ENCODE measurements at regions not wholly inside any gene's neighbourhood (a gene's known extent, or its start where the extent isn't known, plus 50 kb on each side); places are given as distances from the start of the nearest gene placed in this dataset.

DNA sequence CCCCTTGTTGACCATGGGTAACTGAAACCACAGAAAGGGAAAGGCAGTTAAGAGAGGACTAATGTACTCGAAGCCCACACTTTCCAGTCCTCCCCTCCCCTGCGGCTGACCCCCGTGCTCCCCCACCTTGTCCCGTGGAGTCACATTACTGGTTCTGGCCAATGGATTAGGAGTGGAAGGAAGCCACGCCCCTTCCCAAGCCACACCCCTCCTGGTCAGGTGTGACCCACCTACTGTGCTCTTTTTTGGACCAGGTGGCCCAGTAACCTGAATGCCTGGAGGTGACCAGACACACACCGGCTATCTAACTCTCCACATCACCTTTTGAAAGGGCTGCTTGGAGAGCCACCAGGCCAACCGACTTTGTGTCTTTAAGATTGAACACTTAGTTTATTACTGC lies 109.3 kb upstream of the MSX1 start:
- TF ChIP-seq, protein P1, sequence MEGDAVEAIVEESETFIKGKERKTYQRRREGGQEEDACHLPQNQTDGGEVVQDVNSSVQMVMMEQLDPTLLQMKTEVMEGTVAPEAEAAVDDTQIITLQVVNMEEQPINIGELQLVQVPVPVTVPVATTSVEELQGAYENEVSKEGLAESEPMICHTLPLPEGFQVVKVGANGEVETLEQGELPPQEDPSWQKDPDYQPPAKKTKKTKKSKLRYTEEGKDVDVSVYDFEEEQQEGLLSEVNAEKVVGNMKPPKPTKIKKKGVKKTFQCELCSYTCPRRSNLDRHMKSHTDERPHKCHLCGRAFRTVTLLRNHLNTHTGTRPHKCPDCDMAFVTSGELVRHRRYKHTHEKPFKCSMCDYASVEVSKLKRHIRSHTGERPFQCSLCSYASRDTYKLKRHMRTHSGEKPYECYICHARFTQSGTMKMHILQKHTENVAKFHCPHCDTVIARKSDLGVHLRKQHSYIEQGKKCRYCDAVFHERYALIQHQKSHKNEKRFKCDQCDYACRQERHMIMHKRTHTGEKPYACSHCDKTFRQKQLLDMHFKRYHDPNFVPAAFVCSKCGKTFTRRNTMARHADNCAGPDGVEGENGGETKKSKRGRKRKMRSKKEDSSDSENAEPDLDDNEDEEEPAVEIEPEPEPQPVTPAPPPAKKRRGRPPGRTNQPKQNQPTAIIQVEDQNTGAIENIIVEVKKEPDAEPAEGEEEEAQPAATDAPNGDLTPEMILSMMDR (IDR thresholded peaks at IDR 0.05; ENCODE audit: unreplicated experiment), result no peak
- H3K27me3 Mint-ChIP-seq (ENCODE audit: unreplicated experiment), result peaks cover 1% of the 10 kb centered on the region
- peaks cover 12% of the 10 kb centered on the region for H3K9me3 Mint-ChIP-seq (ENCODE audit: unreplicated experiment)
- no peaks in the 10 kb centered on the region for H3K36me3 Mint-ChIP-seq (ENCODE audit: low read depth, unreplicated experiment)
- no peak overlapping the region for H3K27ac Mint-ChIP-seq (ENCODE audit: unreplicated experiment)
- no peak overlapping the region for H3K4me3 Mint-ChIP-seq (ENCODE audit: unreplicated experiment)
- H3K4me1 Mint-ChIP-seq (ENCODE audit: unreplicated experiment), result no peaks in the 10 kb centered on the region
- no peak for DNase-seq (ENCODE audit: low spot score)

DNA sequence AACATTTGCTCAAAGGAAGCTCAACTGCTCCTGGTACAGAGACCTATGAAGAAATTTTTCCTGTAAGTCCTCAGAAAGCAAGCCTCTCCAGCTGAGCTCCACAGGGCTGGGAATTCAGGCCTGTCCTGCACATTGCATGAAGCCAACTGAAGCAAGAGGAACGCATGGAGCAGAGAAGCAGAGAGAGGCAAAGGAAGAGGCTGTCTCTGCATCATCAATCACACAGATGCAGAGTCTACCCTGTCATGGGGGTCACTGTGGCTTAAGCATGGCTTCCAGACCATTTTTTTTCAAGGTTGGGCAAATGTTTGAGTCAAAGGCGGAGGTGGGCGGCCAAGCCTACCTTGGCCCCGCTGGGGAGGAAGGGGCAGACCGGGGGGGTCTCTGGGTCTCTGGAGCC lies 110.3 kb upstream of the MSX1 start:
- no peak overlapping the region for H3K4me3 Mint-ChIP-seq (ENCODE audit: unreplicated experiment)
- H3K27me3 Mint-ChIP-seq (ENCODE audit: unreplicated experiment), result peaks cover 1% of the 10 kb centered on the region
- no peaks in the 10 kb centered on the region for H3K36me3 Mint-ChIP-seq (ENCODE audit: low read depth, unreplicated experiment)
- DNase-seq (ENCODE audit: low spot score), result no peak
- H3K4me1 Mint-ChIP-seq (ENCODE audit: unreplicated experiment), result no peaks in the 10 kb centered on the region
- peaks cover 12% of the 10 kb centered on the region for H3K9me3 Mint-ChIP-seq (ENCODE audit: unreplicated experiment)
- TF ChIP-seq, protein P1 (IDR thresholded peaks at IDR 0.05; ENCODE audit: unreplicated experiment), result no peak
- no peak overlapping the region for H3K27ac Mint-ChIP-seq (ENCODE audit: unreplicated experiment)

DNA sequence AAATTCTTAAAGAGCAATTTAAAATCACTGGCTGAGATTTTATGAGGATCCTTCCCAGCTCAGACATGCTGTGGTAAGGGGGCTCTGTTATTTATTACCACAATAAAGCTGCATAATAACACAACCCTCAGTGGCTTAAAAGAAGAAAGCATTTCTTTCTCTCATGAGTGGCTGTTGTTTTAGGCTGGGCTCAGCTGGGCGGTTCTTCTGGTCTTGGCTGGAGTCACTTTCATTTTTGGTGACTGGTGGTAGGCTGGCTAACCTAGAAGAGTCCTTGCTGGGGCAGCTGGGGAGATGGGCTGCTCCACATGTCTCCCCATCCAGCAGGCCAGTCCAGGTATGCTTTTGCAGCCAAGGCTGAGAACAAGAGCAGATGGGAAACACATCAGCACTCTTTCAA lies 113.0 kb upstream of the MSX1 start:
- Mint-ChIP-seq H3K36me3 (ENCODE audit: low read depth, unreplicated experiment) (no peaks in the 10 kb centered on the region), H3K27me3 (ENCODE audit: unreplicated experiment) (peaks cover 1% of the 10 kb centered on the region), H3K9me3 (ENCODE audit: unreplicated experiment) (peaks cover 12% of the 10 kb centered on the region), H3K4me3 (ENCODE audit: unreplicated experiment) (no peak overlapping the region), H3K27ac (ENCODE audit: unreplicated experiment) (no peak overlapping the region), H3K4me1 (ENCODE audit: unreplicated experiment) (no peaks in the 10 kb centered on the region)
- TF ChIP-seq, protein P1 (IDR thresholded peaks at IDR 0.05; ENCODE audit: unreplicated experiment), result no peak
- no peak for DNase-seq (ENCODE audit: low spot score)

DNA sequence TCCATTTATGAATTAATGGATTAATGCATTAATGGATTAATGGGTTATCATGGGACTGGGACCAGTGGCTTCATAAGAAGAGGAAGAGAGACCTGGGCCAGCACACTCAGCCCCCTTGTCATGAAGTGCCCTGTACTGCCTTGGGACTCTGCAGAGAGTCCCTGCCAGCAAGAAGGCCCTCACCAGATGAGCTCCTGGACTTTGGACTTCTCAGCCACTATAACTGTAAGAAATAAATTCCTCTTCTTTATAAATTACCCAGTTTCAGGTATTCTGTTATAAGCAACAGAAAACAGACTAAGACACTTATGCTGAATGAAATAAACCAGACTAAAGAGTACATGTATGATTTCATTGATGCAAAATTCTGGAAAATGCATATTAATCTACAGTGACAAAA lies 119.4 kb upstream of the MSX1 start:
- Mint-ChIP-seq H3K36me3 (ENCODE audit: low read depth, unreplicated experiment) (no peaks in the 10 kb centered on the region), H3K4me1 (ENCODE audit: unreplicated experiment) (peaks cover 14% of the 10 kb centered on the region)

DNA sequence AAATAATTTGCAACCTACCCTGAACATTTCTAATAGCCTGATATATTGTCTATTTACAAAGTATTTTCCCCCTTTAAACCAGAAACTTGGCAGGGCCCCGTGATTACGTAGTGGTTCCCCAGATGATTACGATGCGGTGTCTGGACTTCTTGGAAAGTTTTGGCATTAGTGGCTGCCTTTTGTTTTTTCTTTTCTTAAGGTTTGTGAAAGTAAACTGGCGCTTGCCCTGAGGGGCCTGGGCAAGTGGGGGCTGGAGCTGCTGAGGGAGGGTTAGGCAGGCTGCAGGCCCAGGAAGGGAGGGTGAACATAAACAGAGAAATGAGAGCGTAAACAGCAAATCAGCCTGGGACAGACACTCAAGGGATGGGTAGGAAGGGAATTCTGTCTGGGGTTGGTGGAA lies 123.6 kb upstream of the MSX1 start:
- no peak for DNase-seq (ENCODE audit: low spot score)
- no peaks in the 10 kb centered on the region for H3K9me3 Mint-ChIP-seq (ENCODE audit: unreplicated experiment)
- H3K4me1 Mint-ChIP-seq (ENCODE audit: unreplicated experiment), result peaks cover 14% of the 10 kb centered on the region
- TF ChIP-seq, protein P1 (IDR thresholded peaks at IDR 0.05; ENCODE audit: unreplicated experiment), result no peak
- peaks cover 4% of the 10 kb centered on the region for H3K27me3 Mint-ChIP-seq (ENCODE audit: unreplicated experiment)
- H3K36me3 Mint-ChIP-seq (ENCODE audit: low read depth, unreplicated experiment), result no peaks in the 10 kb centered on the region
- H3K27ac Mint-ChIP-seq (ENCODE audit: unreplicated experiment), result no peak overlapping the region
- no peak overlapping the region for H3K4me3 Mint-ChIP-seq (ENCODE audit: unreplicated experiment)

More for the DNA sequence above, 119.4 kb upstream of the MSX1 start:
- Mint-ChIP-seq H3K27me3 (ENCODE audit: unreplicated experiment) (peaks cover 3% of the 10 kb centered on the region), H3K4me3 (ENCODE audit: unreplicated experiment) (no peak overlapping the region), H3K27ac (ENCODE audit: unreplicated experiment) (no peak overlapping the region), H3K9me3 (ENCODE audit: unreplicated experiment) (no peaks in the 10 kb centered on the region)
- no peak for DNase-seq (ENCODE audit: low spot score)
- TF ChIP-seq, protein P1 (IDR thresholded peaks at IDR 0.05; ENCODE audit: unreplicated experiment), result no peak
